Natural killer cell treated with Interleukin-12 subunit alpha and Interleukin-12 subunit beta and Interleukin-15 and Interleukin-18, amount 100 ng/mL, for 72 hours (primary cell): ENCODE measurements at regions not wholly inside any gene's neighbourhood (a gene's known extent, or its start where the extent isn't known, plus 50 kb on each side); places are given as distances from the start of the nearest gene placed in this dataset.

Source experiments
- ATAC-seq, 2 donors: fragments of 150-1000 bp; cut with Tn5 transposase in 1 of 2; sonication (Bioruptor Pico), chemical (Tn5 transposase) in 1 of 2; 2 replicates each; pipeline ENCODE4 v1.10.0; 2021
- DNase-seq: peaks from one replicate; pipeline ENCODE4 v3.0.0; 2022; ENCODE audit warnings: low spot score
- H3K27ac Mint-ChIP-seq, 2 donors: 1 replicate in 1 of 2; 2 replicates in 1 of 2; pipeline ENCODE4 v1.8.0; 2022; ENCODE audit warnings: mixed read lengths in 2 of 2, mild to moderate bottlenecking in 1 of 2, moderate library complexity in 1 of 2
- H3K27me3 Mint-ChIP-seq, 2 donors: 1 replicate in 1 of 2; 2 replicates in 1 of 2; pipeline ENCODE4 v1.8.0; 2022; ENCODE audit warnings: mixed read lengths in 2 of 2
- H3K36me3 Mint-ChIP-seq: one replicate; pipeline ENCODE4 v1.8.0; 2022; ENCODE audit warnings: mixed read lengths
- H3K4me1 Mint-ChIP-seq, 2 donors: 1 replicate in 1 of 2; 2 replicates in 1 of 2; pipeline ENCODE4 v1.8.0; 2022; ENCODE audit warnings: low read depth in 2 of 2, mixed read lengths in 2 of 2, mild to moderate bottlenecking in 1 of 2
- H3K4me3 Mint-ChIP-seq: one replicate; pipeline ENCODE4 v1.8.0; 2022; ENCODE audit warnings: mixed read lengths
- H3K9me3 Mint-ChIP-seq: 2 replicates; pipeline ENCODE4 v1.8.0; 2022; ENCODE audit warnings: mixed read lengths

- H3K4me3 Mint-ChIP-seq = no peak overlapping the region
- H3K36me3 Mint-ChIP-seq = no peaks in the 10 kb centered on the region
- H3K27ac Mint-ChIP-seq = no peak overlapping the region
- no peaks in the 10 kb centered on the region for H3K9me3 Mint-ChIP-seq
- no peaks in the 10 kb centered on the region for H3K4me1 Mint-ChIP-seq
- DNase-seq (no peak), ATAC-seq (no peak)
- peaks cover 10 to 12% of the 10 kb centered on the region in 2 donors for H3K27me3 Mint-ChIP-seq
These were observed 56.4 kb downstream of the CRYGS start for GRCh38 chr3:186487819-186488218.

GRCh38 chr3:186487037-186487436, 57.1 kb downstream of the CRYGS start:
- Mint-ChIP-seq H3K4me1 (no peaks in the 10 kb centered on the region), H3K9me3 (no peaks in the 10 kb centered on the region), H3K36me3 (no peaks in the 10 kb centered on the region), H3K27me3 (peaks cover 10 to 12% of the 10 kb centered on the region in 2 donors), H3K27ac (no peak overlapping the region), H3K4me3 (no peak overlapping the region)
- ATAC-seq (no peak), DNase-seq (no peak)

- DNase-seq = no peak
- no peak for ATAC-seq
- H3K9me3 Mint-ChIP-seq = no peaks in the 10 kb centered on the region
- no peaks in the 10 kb centered on the region for H3K36me3 Mint-ChIP-seq
- H3K4me3 Mint-ChIP-seq = no peak overlapping the region
- H3K4me1 Mint-ChIP-seq = peaks cover 8 to 9% of the 10 kb centered on the region in 2 donors
- peaks cover 1 to 4% of the 10 kb centered on the region in 2 donors for H3K27me3 Mint-ChIP-seq
- H3K27ac Mint-ChIP-seq = no peak overlapping the region
These were observed 60.4 kb downstream of the CRYGS start for GRCh38 chr3:186483611-186484340.

- H3K27me3 Mint-ChIP-seq = peaks cover 5 to 7% of the 10 kb centered on the region in 2 donors
- H3K4me3 Mint-ChIP-seq = no peak overlapping the region
- H3K9me3 Mint-ChIP-seq = no peaks in the 10 kb centered on the region
- DNase-seq (no peak), ATAC-seq (no peak)
- peaks cover 8 to 9% of the 10 kb centered on the region in 2 donors for H3K4me1 Mint-ChIP-seq
- no peaks in the 10 kb centered on the region for H3K36me3 Mint-ChIP-seq
- H3K27ac Mint-ChIP-seq = no peak overlapping the region
These were observed 62.7 kb downstream of the CRYGS start for GRCh38 chr3:186481526-186481925.

GRCh38 chr3:186477876-186478275, 66.3 kb downstream of the CRYGS start:
- ATAC-seq = peak in 1 of 2 donors; percentile 20
- no peaks in the 10 kb centered on the region for H3K9me3 Mint-ChIP-seq
- peaks cover 8 to 9% of the 10 kb centered on the region in 2 donors for H3K4me1 Mint-ChIP-seq
- H3K36me3 Mint-ChIP-seq = no peaks in the 10 kb centered on the region
- no peak for DNase-seq
- H3K27ac Mint-ChIP-seq = no peak overlapping the region
- no peak overlapping the region for H3K4me3 Mint-ChIP-seq
- peaks cover 6 to 7% of the 10 kb centered on the region in 2 donors for H3K27me3 Mint-ChIP-seq

- DNase-seq (no peak), ATAC-seq (no peak)
- H3K9me3 Mint-ChIP-seq = no peaks in the 10 kb centered on the region
- H3K27me3 Mint-ChIP-seq = peaks cover 6 to 7% of the 10 kb centered on the region in 2 donors
- H3K36me3 Mint-ChIP-seq = no peaks in the 10 kb centered on the region
- H3K4me3 Mint-ChIP-seq = no peak overlapping the region
- no peak overlapping the region for H3K27ac Mint-ChIP-seq
- peaks cover 8 to 9% of the 10 kb centered on the region in 2 donors for H3K4me1 Mint-ChIP-seq
These were observed 67.1 kb downstream of the CRYGS start for GRCh38 chr3:186477033-186477432.

GRCh38 chr3:186476541-186476940, 67.6 kb downstream of the CRYGS start:
- Mint-ChIP-seq H3K4me3 (no peak overlapping the region), H3K4me1 (peaks cover 4% of the 10 kb centered on the region in 2 donors), H3K27me3 (peaks cover 6 to 7% of the 10 kb centered on the region in 2 donors), H3K27ac (no peak overlapping the region), H3K36me3 (no peaks in the 10 kb centered on the region), H3K9me3 (no peaks in the 10 kb centered on the region)
- DNase-seq (no peak), ATAC-seq (no peak)

GRCh38 chr3:186476044-186476468, 68.1 kb downstream of the CRYGS start:
- no peaks in the 10 kb centered on the region for H3K9me3 Mint-ChIP-seq
- no peak overlapping the region for H3K4me3 Mint-ChIP-seq
- ATAC-seq (peak; percentile 36 to 53), DNase-seq (no peak)
- H3K36me3 Mint-ChIP-seq = no peaks in the 10 kb centered on the region
- no peaks in the 10 kb centered on the region for H3K4me1 Mint-ChIP-seq
- H3K27ac Mint-ChIP-seq = no peak overlapping the region
- peaks cover 7 to 10% of the 10 kb centered on the region in 2 donors for H3K27me3 Mint-ChIP-seq

DNA sequence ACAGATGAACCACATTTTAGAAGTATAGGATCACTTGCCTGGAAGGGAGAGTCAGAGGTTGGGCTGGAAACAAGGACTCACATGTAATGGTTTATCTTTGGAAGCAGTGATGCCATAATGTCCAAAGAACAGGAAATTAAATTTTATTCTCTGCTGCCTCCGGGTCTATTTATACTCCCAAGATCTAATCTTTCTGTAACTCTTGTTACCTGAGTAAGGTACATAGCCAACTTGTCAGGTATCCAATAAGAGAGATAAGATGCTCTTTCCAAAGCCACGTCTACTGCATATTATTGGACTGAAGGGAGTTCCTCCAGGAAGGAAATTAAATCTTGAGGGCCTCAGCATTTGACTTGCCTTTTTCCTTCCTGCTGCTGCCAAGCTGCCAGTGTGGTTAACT, 71.0 kb downstream of the CRYGS start:
- ATAC-seq (no peak), DNase-seq (no peak)
- Mint-ChIP-seq H3K4me3 (no peak overlapping the region), H3K9me3 (no peaks in the 10 kb centered on the region), H3K4me1 (no peaks in the 10 kb centered on the region), H3K36me3 (no peaks in the 10 kb centered on the region), H3K27ac (no peak overlapping the region), H3K27me3 (peaks cover 0 to 7% of the 10 kb centered on the region in 2 donors)

- no peaks in the 10 kb centered on the region for H3K36me3 Mint-ChIP-seq
- no peaks in the 10 kb centered on the region for H3K9me3 Mint-ChIP-seq
- no peak overlapping the region for H3K27ac Mint-ChIP-seq
- H3K4me3 Mint-ChIP-seq = no peak overlapping the region
- H3K4me1 Mint-ChIP-seq = no peaks in the 10 kb centered on the region
- ATAC-seq (no peak), DNase-seq (no peak)
- H3K27me3 Mint-ChIP-seq = peaks cover 0 to 7% of the 10 kb centered on the region in 2 donors
These were observed 71.6 kb downstream of the CRYGS start for GRCh38 chr3:186472456-186473008.

GRCh38 chr3:186471771-186472170, 72.4 kb downstream of the CRYGS start:
- no peak for ATAC-seq
- Mint-ChIP-seq H3K27me3 (peaks cover 0 to 7% of the 10 kb centered on the region in 2 donors), H3K9me3 (no peaks in the 10 kb centered on the region)

GRCh38 chr3:186469525-186469924, 74.7 kb downstream of the CRYGS start:
- no peaks in the 10 kb centered on the region for H3K4me1 Mint-ChIP-seq
- DNase-seq (no peak), ATAC-seq (no peak)
- no peak overlapping the region for H3K4me3 Mint-ChIP-seq
- peaks cover 0 to 7% of the 10 kb centered on the region in 2 donors for H3K27me3 Mint-ChIP-seq
- no peaks in the 10 kb centered on the region for H3K36me3 Mint-ChIP-seq
- H3K9me3 Mint-ChIP-seq = no peaks in the 10 kb centered on the region
- H3K27ac Mint-ChIP-seq = peak overlapping the region in 1 of 2 donors; percentile 1

More at GRCh38 chr3:186471771-186472170, 72.4 kb downstream of the CRYGS start:
- Mint-ChIP-seq H3K27ac (no peak overlapping the region), H3K36me3 (no peaks in the 10 kb centered on the region), H3K4me1 (no peaks in the 10 kb centered on the region), H3K4me3 (no peak overlapping the region)
- no peak for DNase-seq

GRCh38 chr3:186467969-186468368, 76.2 kb downstream of the CRYGS start:
- DNase-seq (no peak), ATAC-seq (no peak)
- Mint-ChIP-seq H3K4me1 (no peaks in the 10 kb centered on the region), H3K9me3 (no peaks in the 10 kb centered on the region), H3K27me3 (peaks cover 0 to 5% of the 10 kb centered on the region in 2 donors), H3K4me3 (no peak overlapping the region), H3K27ac (no peak overlapping the region), H3K36me3 (no peaks in the 10 kb centered on the region)

DNA sequence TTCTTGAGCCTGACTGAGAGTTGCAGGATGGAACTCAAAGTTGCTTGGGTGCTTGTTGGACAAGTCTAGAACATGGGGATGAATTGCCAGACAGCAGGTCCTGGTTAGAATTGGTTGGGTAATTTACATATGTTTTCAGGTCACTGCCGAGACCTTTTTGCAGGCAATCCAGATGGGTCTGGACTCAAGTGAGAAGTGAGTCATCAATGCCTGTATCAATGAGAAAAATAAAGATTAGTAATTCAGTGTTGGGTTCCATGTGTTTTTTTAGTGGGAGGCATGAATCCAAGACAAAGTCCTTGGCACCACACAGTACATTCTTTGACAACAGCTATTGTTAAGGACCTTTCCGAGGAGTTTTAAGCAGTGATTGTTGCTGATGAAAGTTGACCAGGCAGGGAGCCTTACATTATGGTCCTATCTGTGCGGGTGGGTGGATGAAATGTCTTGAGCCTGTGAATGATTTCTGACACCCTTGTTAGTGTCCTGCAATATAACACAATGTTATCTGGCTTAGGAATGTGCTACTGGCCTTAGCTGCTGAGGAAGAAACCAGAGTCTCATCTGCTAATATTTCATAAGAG, 77.7 kb downstream of the CRYGS start:
- ATAC-seq (no peak), DNase-seq (no peak)
- peaks cover 0 to 4% of the 10 kb centered on the region in 2 donors for H3K27me3 Mint-ChIP-seq
- no peak overlapping the region for H3K27ac Mint-ChIP-seq
- H3K4me1 Mint-ChIP-seq = no peaks in the 10 kb centered on the region
- H3K36me3 Mint-ChIP-seq = no peaks in the 10 kb centered on the region
- H3K4me3 Mint-ChIP-seq = no peak overlapping the region
- no peaks in the 10 kb centered on the region for H3K9me3 Mint-ChIP-seq
